Progenitor cell of endocrine pancreas (in vitro differentiated cells): ENCODE measurements at regions not wholly inside any gene's neighbourhood (a gene's known extent, or its start where the extent isn't known, plus 50 kb on each side); places are given as distances from the start of the nearest gene placed in this dataset.

Source experiments
- DNase-seq: peaks from one replicate; pipeline ENCODE4 v3.0.0; 2021; ENCODE audit warnings: low spot score; ENCODE audit not compliant: unreplicated experiment
- H3K27ac Mint-ChIP-seq: 2 replicates; pipeline ENCODE4 v1.8.0; 2021; ENCODE audit warnings: mild to moderate bottlenecking, moderate library complexity, mixed read lengths
- H3K27me3 Mint-ChIP-seq: 2 replicates; pipeline ENCODE4 v1.8.0; 2021; ENCODE audit warnings: mixed read lengths
- H3K36me3 Mint-ChIP-seq: 2 replicates; pipeline ENCODE4 v1.8.0; 2022; ENCODE audit warnings: mixed read lengths; ENCODE audit not compliant: insufficient read depth
- H3K4me1 Mint-ChIP-seq: 2 replicates; pipeline ENCODE4 v1.8.0; 2021; ENCODE audit warnings: low read depth, mixed read lengths
- H3K4me3 Mint-ChIP-seq: 2 replicates; pipeline ENCODE4 v1.8.0; 2021; ENCODE audit warnings: low read depth, mild to moderate bottlenecking, moderate library complexity, mixed read lengths
- H3K9me3 Mint-ChIP-seq: 2 replicates; pipeline ENCODE4 v1.8.0; 2021; ENCODE audit warnings: low read depth, mixed read lengths
- CTCF ChIP-seq: fragments of 200-600 bp; sonication (generic); IDR thresholded peaks from one replicate; pipeline ENCODE4 v1.5.0; 2021; ENCODE audit warnings: antibody characterized with exemption, mild to moderate bottlenecking; ENCODE audit not compliant: unreplicated experiment

- DNase-seq = no peak
- Mint-ChIP-seq H3K9me3 (peaks cover 4% of the 10 kb centered on the region), H3K27me3 (no peaks in the 10 kb centered on the region), H3K4me3 (no peak overlapping the region), H3K36me3 (no peaks in the 10 kb centered on the region), H3K4me1 (no peaks in the 10 kb centered on the region), H3K27ac (no peak overlapping the region)
- no peak for TF ChIP-seq CTCF
These were observed 142.9 kb downstream of the FASLG start for GRCh38 chr1:172801771-172802322.

GRCh38 chr1:172809750-172810149 lies 150.8 kb downstream of the FASLG start:
- H3K27ac Mint-ChIP-seq = no peak overlapping the region
- no peaks in the 10 kb centered on the region for H3K27me3 Mint-ChIP-seq
- H3K4me3 Mint-ChIP-seq = no peak overlapping the region
- peaks cover 2% of the 10 kb centered on the region for H3K4me1 Mint-ChIP-seq
- no peak for TF ChIP-seq CTCF
- no peak for DNase-seq
- H3K9me3 Mint-ChIP-seq = peaks cover 13% of the 10 kb centered on the region
- no peaks in the 10 kb centered on the region for H3K36me3 Mint-ChIP-seq

- Mint-ChIP-seq H3K27ac (no peak overlapping the region), H3K36me3 (no peaks in the 10 kb centered on the region), H3K4me3 (no peak overlapping the region), H3K27me3 (no peaks in the 10 kb centered on the region), H3K9me3 (peaks cover 22% of the 10 kb centered on the region), H3K4me1 (peaks cover 2% of the 10 kb centered on the region)
- no peak for DNase-seq
- no peak for TF ChIP-seq CTCF
These were observed 151.7 kb downstream of the FASLG start for GRCh38 chr1:172810480-172811175.

GRCh38 chr1:172811694-172812093 lies 152.8 kb downstream of the FASLG start:
- peaks cover 25% of the 10 kb centered on the region for H3K9me3 Mint-ChIP-seq
- no peaks in the 10 kb centered on the region for H3K27me3 Mint-ChIP-seq
- no peak for TF ChIP-seq CTCF
- no peak overlapping the region for H3K4me3 Mint-ChIP-seq
- H3K4me1 Mint-ChIP-seq = peaks cover 2% of the 10 kb centered on the region
- no peak overlapping the region for H3K27ac Mint-ChIP-seq
- H3K36me3 Mint-ChIP-seq = no peaks in the 10 kb centered on the region
- no peak for DNase-seq

GRCh38 chr1:172812118-172812517 lies 153.2 kb downstream of the FASLG start:
- no peaks in the 10 kb centered on the region for H3K27me3 Mint-ChIP-seq
- H3K4me1 Mint-ChIP-seq = peaks cover 2% of the 10 kb centered on the region
- no peaks in the 10 kb centered on the region for H3K36me3 Mint-ChIP-seq
- no peak overlapping the region for H3K4me3 Mint-ChIP-seq
- no peak for DNase-seq
- peaks cover 25% of the 10 kb centered on the region for H3K9me3 Mint-ChIP-seq
- no peak for TF ChIP-seq CTCF
- no peak overlapping the region for H3K27ac Mint-ChIP-seq
